Stimulated activated CD4-positive, alpha-beta T cell treated with anti-CD3 and anti-CD28 coated beads, Interleukin-15, amount 100 ng/mL, for 1 hour (primary cell): ENCODE measurements at regions not wholly inside any gene's neighbourhood (a gene's known extent, or its start where the extent isn't known, plus 50 kb on each side); places are given as distances from the start of the nearest gene placed in this dataset.

Source experiments
- DNase-seq, 2 donors: peaks; one replicate each; pipeline ENCODE4 v3.0.0-alpha.2; 2020; ENCODE audit warnings: low read depth in 1 of 2, low spot score in 1 of 2

- no peak for DNase-seq
Observed at GRCh38 chr5:168055961-168056360, 235.5 kb upstream of the WWC1 start.

GRCh38 chr5:168056499-168057182 lies 234.8 kb upstream of the WWC1 start:
- DNase-seq = no peak

- DNase-seq = no peak
Observed at GRCh38 chr5:168057905-168058304, 233.5 kb upstream of the WWC1 start.

GRCh38 chr5:168059131-168059530 lies 232.3 kb upstream of the WWC1 start:
- no peak for DNase-seq

- no peak for DNase-seq
Observed at GRCh38 chr5:168062239-168062638, 229.2 kb upstream of the WWC1 start.

GRCh38 chr5:168064457-168064856 lies 227.0 kb upstream of the WWC1 start:
- no peak for DNase-seq

- DNase-seq = no peak
Observed at GRCh38 chr5:168064933-168065622, 226.4 kb upstream of the WWC1 start.

GRCh38 chr5:168066536-168067208 lies 224.8 kb upstream of the WWC1 start:
- DNase-seq = no peak

- no peak for DNase-seq
Observed at GRCh38 chr5:168070761-168071160, 220.7 kb upstream of the WWC1 start.

GRCh38 chr5:168072665-168073064 lies 218.8 kb upstream of the WWC1 start:
- no peak for DNase-seq

GRCh38 chr5:168073311-168073710 lies 218.1 kb upstream of the WWC1 start:
- DNase-seq = no peak

GRCh38 chr5:168073991-168074800 lies 217.2 kb upstream of the WWC1 start:
- no peak for DNase-seq

- DNase-seq = no peak
Observed at GRCh38 chr5:168075387-168075786, 216.1 kb upstream of the WWC1 start.

- no peak for DNase-seq
Observed at GRCh38 chr5:168076561-168076991, 214.9 kb upstream of the WWC1 start.

GRCh38 chr5:168085261-168086031 lies 206.0 kb upstream of the WWC1 start:
- no peak for DNase-seq

- no peak for DNase-seq
Observed at GRCh38 chr5:168086104-168086610, 205.3 kb upstream of the WWC1 start.

- no peak for DNase-seq
Observed at GRCh38 chr5:168086746-168087145, 204.7 kb upstream of the WWC1 start.

- DNase-seq = no peak
Observed at GRCh38 chr5:168088410-168089173, 202.9 kb upstream of the WWC1 start.

GRCh38 chr5:168089201-168089887 lies 202.1 kb upstream of the WWC1 start:
- DNase-seq = no peak
